HepG2 (cell line): ENCODE measurements at regions not wholly inside any gene's neighbourhood (a gene's known extent, or its start where the extent isn't known, plus 50 kb on each side); places are given as distances from the start of the nearest gene placed in this dataset.

Source experiments
- ATAC-seq: fragments of 200-7000 bp; cut with Tn5 transposase; 3 replicates; pipeline ENCODE4 v1.9.1; 2020; ENCODE audit warnings: mild to moderate bottlenecking, moderate library complexity
- BruUV-seq: library from RNA; stranded (reverse); fragments of 400-500 nt; replicated peaks from 2 replicates; lab custom pipeline; 2021; lab: Mats Ljungman, UMichigan
- CTCF ChIA-PET: fragments of 300-600 bp; formaldehyde crosslinking; extraction: SDS; loops from one replicate; lab custom pipeline; 2021; ENCODE audit warnings: low total read pairs, inconsistent platforms, low intra/inter-chr PET ratio; lab: Yijun Ruan, JAX
- POLR2A ChIA-PET: fragments of 350-600 bp; sonication (Branson Sonifier 250); formaldehyde crosslinking; loops from one replicate; lab custom pipeline; 2020; ENCODE audit warnings: antibody characterized with exemption, inconsistent platforms; lab: Yijun Ruan, JAX
- DNase-seq: peaks from one replicate; pipeline ENCODE4 v3.0.0-alpha.2; 2015; ENCODE audit warnings: low spot score
- FAIRE-seq: peaks from 3 replicates; lab custom pipeline; 2011; peaks lifted over from hg19 to GRCh38; lab: Jason Lieb, UNC
- H2AFZ ChIP-seq: one replicate; pipeline ENCODE4 v1.6.1; 2011; ENCODE audit warnings: low read length, inconsistent platforms
- H3K27ac ChIP-seq: fragments of 300-600 bp; 3 replicates; pipeline ENCODE4 v1.8.0; 2011; ENCODE audit warnings: mixed run types, mild to moderate bottlenecking, mixed read lengths, low read length, inconsistent platforms; ENCODE audit not compliant: insufficient read depth; ENCODE audit errors: extremely low read length
- H3K27me3 ChIP-seq, 2 experiments: fragments of 200-600 bp in 1 of 2; 2 replicates in 1 of 2; 3 replicates in 1 of 2; pipeline versions ENCODE4 v1.6.0 to v1.8.0; 2011; ENCODE audit warnings: low read length in 2 of 2, mild to moderate bottlenecking in 2 of 2, moderate library complexity in 2 of 2, inconsistent platforms in 1 of 2; ENCODE audit not compliant: insufficient read depth in 2 of 2, control insufficient read depth in 1 of 2
- H3K36me3 ChIP-seq, 2 experiments: fragments of 200-600 bp in 1 of 2; replicated peaks in 1 of 2; 2 replicates in 1 of 2; 3 replicates in 1 of 2; pipeline versions ENCODE4 v1.5.1 to v1.8.0; 2011; ENCODE audit warnings: low read length in 2 of 2, inconsistent platforms in 1 of 2; ENCODE audit not compliant: insufficient read depth in 2 of 2, control insufficient read depth in 1 of 2
- H3K4me1 ChIP-seq: 2 replicates; pipeline ENCODE4 v1.5.1; 2012; ENCODE audit warnings: low read length, inconsistent platforms; ENCODE audit not compliant: insufficient read depth
- H3K4me2 ChIP-seq: 2 replicates; pipeline ENCODE4 v1.6.0; 2011; ENCODE audit warnings: low read depth, low read length, inconsistent platforms
- H3K4me3 ChIP-seq, 3 experiments: fragments of 200-600 bp in 1 of 3; sonication (generic), shearing (Covaris generic) in 1 of 3; replicated peaks in 1 of 3; 2 replicates each; pipeline ENCODE4 v1.5.1; 2011 to 2016; ENCODE audit warnings: low read length in 3 of 3, inconsistent platforms in 2 of 3, low read depth in 2 of 3, mild to moderate bottlenecking in 2 of 3, control low read depth in 1 of 3, mixed read lengths in 1 of 3; ENCODE audit not compliant: insufficient read depth in 1 of 3
- H3K79me2 ChIP-seq: one replicate; pipeline ENCODE4 v1.6.1; 2011; ENCODE audit warnings: low read length, inconsistent platforms; ENCODE audit not compliant: insufficient read depth
- H3K9ac ChIP-seq: 2 replicates; pipeline ENCODE4 v1.6.0; 2011; ENCODE audit warnings: mild to moderate bottlenecking, low read depth, low read length, inconsistent platforms; ENCODE audit not compliant: insufficient read depth
- H3K9me3 ChIP-seq: 2 replicates; pipeline ENCODE4 v1.5.1; 2012; ENCODE audit warnings: mild to moderate bottlenecking, low read length
- H4K20me1 ChIP-seq: 2 replicates; pipeline ENCODE4 v1.6.0; 2011; ENCODE audit warnings: inconsistent platforms, mild to moderate bottlenecking, low read length, moderate library complexity; ENCODE audit not compliant: insufficient read depth
- ARHGAP35 ChIP-seq: sonication (generic); formaldehyde crosslinking; IDR thresholded peaks from 2 replicates; pipeline ENCODE4 v1.9.0; 2022; ENCODE audit warnings: mild to moderate bottlenecking, inconsistent platforms, moderate library complexity, missing genetic modification reagents, borderline replicate concordance
- CBX2 ChIP-seq, 2 experiments: fragments of 200-600 bp in 1 of 2; sonication (generic); formaldehyde crosslinking in 1 of 2; IDR thresholded peaks; 2 replicates each; pipeline versions ENCODE4 v1.7.0 to v1.8.1; 2018 to 2022; ENCODE audit warnings: low read depth in 2 of 2, low read length in 1 of 2, mild to moderate bottlenecking in 1 of 2, missing genetic modification reagents in 1 of 2
- ELF1 ChIP-seq: sonication (generic); formaldehyde crosslinking; IDR thresholded peaks from 2 replicates; pipeline ENCODE4 v1.4.0; 2020; ENCODE audit warnings: missing genetic modification reagents
- KLF9 ChIP-seq: IDR thresholded peaks from 2 replicates; pipeline ENCODE4 v1.6.1; 2016; ENCODE audit warnings: low read depth
- NCOA2 ChIP-seq: sonication (generic); formaldehyde crosslinking; IDR thresholded peaks from 2 replicates; pipeline ENCODE4 v1.8.0; 2022; ENCODE audit warnings: inconsistent platforms
- NFE2 ChIP-seq: sonication (generic); formaldehyde crosslinking; IDR thresholded peaks from 2 replicates; pipeline ENCODE4 v1.4.0; 2020; ENCODE audit warnings: missing genetic modification reagents
- NFIC ChIP-seq: IDR thresholded peaks from 2 replicates; pipeline ENCODE4 v1.6.1; 2012; ENCODE audit warnings: mild to moderate bottlenecking, low read length, inconsistent platforms
- USF2 ChIP-seq, 2 experiments: sonication (generic) in 1 of 2; formaldehyde crosslinking in 1 of 2; IDR thresholded peaks; 2 replicates each; pipeline versions ENCODE4 v1.5.1 to v1.6.1; 2011 to 2020; ENCODE audit warnings: borderline replicate concordance in 1 of 2, low read depth in 1 of 2, low read length in 1 of 2, mild to moderate bottlenecking in 1 of 2, missing genetic modification reagents in 1 of 2, moderate library complexity in 1 of 2
- ZBTB38 ChIP-seq: sonication (generic); formaldehyde crosslinking; IDR thresholded peaks from 2 replicates; pipeline ENCODE4 v1.5.1; 2020; ENCODE audit warnings: mild to moderate bottlenecking, missing genetic modification reagents
- ZFP1 ChIP-seq: IDR thresholded peaks from 2 replicates; pipeline ENCODE4 v1.6.1; 2016
- ZFYVE20 ChIP-seq: sonication (generic); formaldehyde crosslinking; IDR thresholded peaks from 2 replicates; pipeline ENCODE4 v1.8.0; 2023; ENCODE audit warnings: low read depth, mild to moderate bottlenecking, moderate library complexity, missing genetic modification reagents, borderline replicate concordance
- ZNF12 ChIP-seq: sonication (generic); formaldehyde crosslinking; IDR thresholded peaks from 2 replicates; pipeline ENCODE4 v1.5.0; 2020; ENCODE audit warnings: missing genetic modification reagents
- ZNF329 ChIP-seq: sonication (generic); formaldehyde crosslinking; IDR thresholded peaks from 2 replicates; pipeline ENCODE4 v1.9.0; 2021; ENCODE audit warnings: low read depth, mild to moderate bottlenecking, missing genetic modification reagents
- ZNF333 ChIP-seq: sonication (generic); formaldehyde crosslinking; IDR thresholded peaks from 2 replicates; pipeline ENCODE4 v1.4.0; 2020; ENCODE audit warnings: mild to moderate bottlenecking, missing genetic modification reagents, borderline replicate concordance
- ZNF354B ChIP-seq: sonication (generic); formaldehyde crosslinking; IDR thresholded peaks from 2 replicates; pipeline ENCODE4 v1.8.0; 2022; ENCODE audit warnings: mild to moderate bottlenecking, missing genetic modification reagents
- ZNF616 ChIP-seq: sonication (generic); formaldehyde crosslinking; IDR thresholded peaks from 2 replicates; pipeline ENCODE4 v1.5.0; 2020; ENCODE audit warnings: low read depth, mild to moderate bottlenecking, missing genetic modification reagents
- ZNF713 ChIP-seq: sonication (generic); formaldehyde crosslinking; IDR thresholded peaks from 2 replicates; pipeline ENCODE4 v1.4.0; 2020; ENCODE audit warnings: mild to moderate bottlenecking, missing genetic modification reagents
- ZSCAN9 ChIP-seq: IDR thresholded peaks from 2 replicates; pipeline ENCODE4 v1.6.1; 2016; ENCODE audit warnings: borderline replicate concordance
- WGBS: methylation state at CpG from one replicate; pipeline ENCODE4 v1.1.6; 2017; ENCODE audit warnings: low lambda C conversion rate; 5-methylcytosine and 5-hydroxymethylcytosine counted together
- in situ Hi-C: cut with HindIII; loops from 2 replicates; pipeline ENCODE4 v1.10.0; 2017; ENCODE audit warnings: low pct_unique_long_range_greater_than_20kb; ENCODE audit not compliant: extremely low pct_ligation_motif_present
- intact Hi-C: fragments of 100-400 bp; cut with micrococcal nuclease; formaldehyde crosslinking; loops from one replicate; pipeline ENCODE4 v1.10.0; 2022; ENCODE audit not compliant: unreplicated experiment
- TF ChIP-seq, protein P1 (sequence below): sonication (generic); formaldehyde crosslinking; IDR thresholded peaks from 2 replicates; pipeline ENCODE4 v1.4.0; 2020; ENCODE audit warnings: missing genetic modification reagents, borderline replicate concordance

- TF ChIP-seq USF2 (IDR thresholded peaks at IDR 0.05; ENCODE audit: low read depth, low read length) = no peak
- TF ChIP-seq USF2 (CRISPR knock-in tag; IDR thresholded peaks at IDR 0.05; ENCODE audit: borderline replicate concordance) = no peak
- TF ChIP-seq ARHGAP35 (CRISPR knock-in tag) = no peak
- no peak for TF ChIP-seq ZNF12 (CRISPR knock-in tag)
- no peak for TF ChIP-seq NCOA2 (CRISPR knock-in tag)
- TF ChIP-seq ZNF713 (CRISPR knock-in tag) = no peak
- TF ChIP-seq ZNF329 (CRISPR knock-in tag) = no peak
- no peak for TF ChIP-seq ZNF333 (CRISPR knock-in tag)
These were observed 359.1 kb downstream of the SPRY1 start (continued) for GRCh38 chr4:123755655-123756054.

GRCh38 chr4:123767806-123768205, 371.2 kb downstream of the SPRY1 start:
- WGBS = 40% methylated on average over 2 of the region's 2 CpGs
- in situ Hi-C loops = loop anchor here (25.0 kb wide), 1 partner anchor 494 kb away; no protein-coding TSS in a partner anchor
- DNase-seq = no peak
- no peak for TF ChIP-seq NFIC
- TF ChIP-seq, protein P1, sequence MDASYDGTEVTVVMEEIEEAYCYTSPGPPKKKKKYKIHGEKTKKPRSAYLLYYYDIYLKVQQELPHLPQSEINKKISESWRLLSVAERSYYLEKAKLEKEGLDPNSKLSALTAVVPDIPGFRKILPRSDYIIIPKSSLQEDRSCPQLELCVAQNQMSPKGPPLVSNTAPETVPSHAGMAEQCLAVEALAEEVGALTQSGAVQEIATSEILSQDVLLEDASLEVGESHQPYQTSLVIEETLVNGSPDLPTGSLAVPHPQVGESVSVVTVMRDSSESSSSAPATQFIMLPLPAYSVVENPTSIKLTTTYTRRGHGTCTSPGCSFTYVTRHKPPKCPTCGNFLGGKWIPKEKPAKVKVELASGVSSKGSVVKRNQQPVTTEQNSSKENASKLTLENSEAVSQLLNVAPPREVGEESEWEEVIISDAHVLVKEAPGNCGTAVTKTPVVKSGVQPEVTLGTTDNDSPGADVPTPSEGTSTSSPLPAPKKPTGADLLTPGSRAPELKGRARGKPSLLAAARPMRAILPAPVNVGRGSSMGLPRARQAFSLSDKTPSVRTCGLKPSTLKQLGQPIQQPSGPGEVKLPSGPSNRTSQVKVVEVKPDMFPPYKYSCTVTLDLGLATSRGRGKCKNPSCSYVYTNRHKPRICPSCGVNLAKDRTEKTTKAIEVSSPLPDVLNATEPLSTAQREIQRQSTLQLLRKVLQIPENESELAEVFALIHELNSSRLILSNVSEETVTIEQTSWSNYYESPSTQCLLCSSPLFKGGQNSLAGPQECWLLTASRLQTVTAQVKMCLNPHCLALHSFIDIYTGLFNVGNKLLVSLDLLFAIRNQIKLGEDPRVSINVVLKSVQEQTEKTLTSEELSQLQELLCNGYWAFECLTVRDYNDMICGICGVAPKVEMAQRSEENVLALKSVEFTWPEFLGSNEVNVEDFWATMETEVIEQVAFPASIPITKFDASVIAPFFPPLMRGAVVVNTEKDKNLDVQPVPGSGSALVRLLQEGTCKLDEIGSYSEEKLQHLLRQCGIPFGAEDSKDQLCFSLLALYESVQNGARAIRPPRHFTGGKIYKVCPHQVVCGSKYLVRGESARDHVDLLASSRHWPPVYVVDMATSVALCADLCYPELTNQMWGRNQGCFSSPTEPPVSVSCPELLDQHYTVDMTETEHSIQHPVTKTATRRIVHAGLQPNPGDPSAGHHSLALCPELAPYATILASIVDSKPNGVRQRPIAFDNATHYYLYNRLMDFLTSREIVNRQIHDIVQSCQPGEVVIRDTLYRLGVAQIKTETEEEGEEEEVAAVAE (CRISPR knock-in tag) = no peak
- TF ChIP-seq ELF1 (CRISPR knock-in tag) = no peak
- no peak for TF ChIP-seq ZSCAN9 (CRISPR knock-in tag)
- TF ChIP-seq ZFYVE20 (CRISPR knock-in tag) = no peak
- no peak for TF ChIP-seq ZFP1 (CRISPR knock-in tag)
- TF ChIP-seq KLF9 (CRISPR knock-in tag) = no peak
- TF ChIP-seq CBX2 (IDR thresholded peaks at IDR 0.05; ENCODE audit: low read depth, low read length) = no peak
- TF ChIP-seq CBX2 (CRISPR knock-in tag; IDR thresholded peaks at IDR 0.05; ENCODE audit: low read depth) = no peak
- no peak for TF ChIP-seq ZBTB38
- no peak for TF ChIP-seq NFE2 (CRISPR knock-in tag)
- no peak for TF ChIP-seq ZNF354B (CRISPR knock-in tag)
- no peak for TF ChIP-seq ZNF616 (CRISPR knock-in tag)

More at GRCh38 chr4:123767806-123768205, 371.2 kb downstream of the SPRY1 start:
- no peaks in the 10 kb centered on the region for H3K79me2 ChIP-seq
- ATAC-seq (no peak), FAIRE-seq (no peak)
- BruUV-seq = no TSS peak
- no peak overlapping the region for H3K9ac ChIP-seq
- ChIA-PET POLR2A (no interaction called here), CTCF (no interaction called here)
- intact Hi-C loops = no loop called here
- H3K4me2 ChIP-seq = no peak overlapping the region
- H3K27ac ChIP-seq = no peak overlapping the region
- H3K9me3 ChIP-seq = no peaks in the 10 kb centered on the region
- H3K27me3 ChIP-seq = no peaks in the 10 kb centered on the region
- H2AFZ ChIP-seq = no peak overlapping the region
- H3K4me3 ChIP-seq = no peak overlapping the region
- no peaks in the 10 kb centered on the region for H3K36me3 ChIP-seq
- H3K4me1 ChIP-seq = no peaks in the 10 kb centered on the region
- no peaks in the 10 kb centered on the region for H4K20me1 ChIP-seq
